ENCODE measurements at regions not wholly inside any gene's neighbourhood (a gene's known extent, or its start where the extent isn't known, plus 50 kb on each side); places are given as distances from the start of the nearest gene placed in this dataset.

DNA sequence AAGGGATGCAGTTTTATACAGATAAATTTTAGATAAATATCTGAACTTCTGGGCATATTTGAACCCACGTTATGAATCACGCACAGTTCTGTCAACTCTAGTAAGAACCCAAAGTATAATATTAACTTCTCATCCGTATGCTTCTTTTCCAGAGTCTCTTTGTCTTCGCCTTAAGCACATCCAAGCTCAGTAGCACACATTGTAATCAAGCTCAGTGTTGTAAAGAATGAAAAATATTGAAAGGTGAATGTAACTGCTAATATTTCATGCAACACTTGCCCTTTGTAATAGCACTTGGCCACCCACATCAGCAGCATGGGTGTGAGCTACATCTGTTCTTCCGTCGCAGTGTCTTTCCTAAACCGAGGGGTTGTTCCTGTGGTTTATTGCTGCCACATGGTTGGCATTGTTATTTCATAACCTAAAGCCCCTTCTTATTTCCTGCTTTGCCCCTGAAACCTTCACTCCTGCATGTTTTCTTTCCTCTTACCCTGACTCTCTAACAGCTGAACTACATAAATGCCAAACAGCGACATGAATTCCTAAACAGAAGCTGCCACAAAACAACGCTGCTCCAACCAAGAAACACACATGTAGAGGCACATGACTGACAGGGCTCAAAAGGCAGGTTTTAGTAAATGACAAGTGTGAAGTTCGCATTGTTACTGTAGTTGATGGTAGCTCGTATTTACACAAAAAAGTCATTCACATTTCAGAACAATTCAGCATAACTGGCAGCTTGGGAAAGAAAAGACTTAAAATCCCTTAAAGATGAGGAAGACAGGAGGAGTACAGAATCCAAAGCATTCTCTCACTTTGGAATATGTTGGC lies 190.1 kb upstream of the MEF2C start:
- Histone ChIP-seq H3K4me3 (ENCODE audit: low read length) (no peak overlapping the region), H3K9me3 (ENCODE audit: insufficient read depth, low read depth, low read length) (no peaks in the 10 kb centered on the region), H3K9ac (ENCODE audit: low read depth, low read length) (no peak overlapping the region), H3K27ac (ENCODE audit: low read length) (no peak overlapping the region), H3K4me1 (ENCODE audit: insufficient read depth, low read length) (no peaks in the 10 kb centered on the region), H3K36me3 (ENCODE audit: insufficient read depth, low read depth, low read length) (no peaks in the 10 kb centered on the region), H3K27me3 (ENCODE audit: insufficient read depth, low read length) (no peaks in the 10 kb centered on the region)

DNA sequence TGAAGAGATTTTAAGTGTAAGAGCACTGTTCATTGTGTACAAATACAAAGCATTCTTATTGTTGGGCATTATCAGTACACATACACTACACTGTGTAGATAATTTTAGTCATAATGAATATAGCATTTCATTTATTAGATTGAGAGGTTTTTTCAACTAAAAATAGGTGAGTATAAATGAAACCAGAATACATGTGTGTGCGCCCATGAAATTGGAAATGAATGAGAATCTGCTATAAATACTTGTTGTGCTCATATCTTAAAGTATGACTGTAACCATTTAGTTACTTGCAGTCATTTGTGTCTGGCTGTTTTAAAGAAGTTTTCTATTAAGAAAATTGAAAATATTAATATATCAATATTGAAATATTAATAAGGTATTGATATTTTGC lies 189.0 kb upstream of the MEF2C start:
- Histone ChIP-seq H3K4me1 (ENCODE audit: insufficient read depth, low read length) (no peaks in the 10 kb centered on the region), H3K4me3 (ENCODE audit: low read length) (no peak overlapping the region), H3K9me3 (ENCODE audit: insufficient read depth, low read depth, low read length) (no peaks in the 10 kb centered on the region), H3K36me3 (ENCODE audit: insufficient read depth, low read depth, low read length) (no peaks in the 10 kb centered on the region), H3K27me3 (ENCODE audit: insufficient read depth, low read length) (no peaks in the 10 kb centered on the region), H3K27ac (ENCODE audit: low read length) (no peak overlapping the region), H3K9ac (ENCODE audit: low read depth, low read length) (no peak overlapping the region)

- Histone ChIP-seq H3K27me3 (ENCODE audit: insufficient read depth, low read length) (no peaks in the 10 kb centered on the region), H3K4me3 (ENCODE audit: low read length) (no peak overlapping the region), H3K4me1 (ENCODE audit: insufficient read depth, low read length) (no peaks in the 10 kb centered on the region), H3K27ac (ENCODE audit: low read length) (no peak overlapping the region), H3K9me3 (ENCODE audit: insufficient read depth, low read depth, low read length) (no peaks in the 10 kb centered on the region), H3K9ac (ENCODE audit: low read depth, low read length) (no peak overlapping the region), H3K36me3 (ENCODE audit: insufficient read depth, low read depth, low read length) (no peaks in the 10 kb centered on the region)
These were observed 188.3 kb upstream of the MEF2C start for GRCh38 chr5:89071101-89071940.

DNA sequence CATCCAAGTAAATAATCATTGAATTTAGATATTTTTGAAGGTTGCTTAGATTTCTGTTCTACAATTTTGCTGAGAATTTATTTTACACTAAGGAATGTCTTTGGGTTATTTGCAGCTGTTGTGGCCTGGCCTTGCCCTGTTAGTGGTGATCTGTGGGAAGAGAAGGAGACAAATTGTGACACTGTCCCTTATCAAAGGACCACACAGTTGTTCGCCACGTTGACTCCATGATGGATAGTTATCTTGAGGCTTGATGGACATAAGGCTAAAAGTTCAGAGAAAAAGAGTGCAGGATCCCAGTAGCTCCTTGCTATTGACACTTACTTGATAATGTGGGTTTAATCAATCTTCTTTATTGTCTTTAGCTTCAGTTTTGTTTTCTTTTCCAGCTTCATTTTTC lies 186.6 kb upstream of the MEF2C start:
- Histone ChIP-seq H3K36me3 (ENCODE audit: insufficient read depth, low read depth, low read length) (no peaks in the 10 kb centered on the region), H3K27me3 (ENCODE audit: insufficient read depth, low read length) (no peaks in the 10 kb centered on the region), H3K4me1 (ENCODE audit: insufficient read depth, low read length) (0 out of 2 replicates have a peak, but pooled peaks cover 2% of the 10 kb centered on the region)

DNA sequence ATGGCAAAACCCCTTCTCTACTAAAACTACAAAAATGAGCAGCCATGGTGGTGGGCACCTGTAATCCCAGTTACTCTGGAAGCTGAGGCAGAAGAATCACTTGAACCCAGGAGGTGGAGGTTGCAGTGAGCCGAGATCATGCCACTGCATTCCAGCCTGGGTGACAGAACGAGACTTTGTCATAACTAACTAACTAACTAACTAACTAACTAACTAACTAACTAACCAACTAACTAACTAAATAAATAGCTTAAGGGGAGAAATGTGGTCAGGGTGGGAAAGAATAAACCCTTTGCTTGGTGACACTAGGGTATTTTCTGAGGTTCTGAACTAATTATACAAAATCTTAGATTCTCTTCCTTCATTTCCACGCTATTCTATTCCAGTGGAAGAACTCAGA lies 184.4 kb upstream of the MEF2C start:
- Histone ChIP-seq H3K36me3 (ENCODE audit: insufficient read depth, low read depth, low read length) (no peaks in the 10 kb centered on the region), H3K9ac (ENCODE audit: low read depth, low read length) (no peak overlapping the region), H3K4me1 (ENCODE audit: insufficient read depth, low read length) (0 out of 2 replicates have a peak, but pooled peaks cover 2% of the 10 kb centered on the region), H3K27ac (ENCODE audit: low read length) (no peak overlapping the region), H3K4me3 (ENCODE audit: low read length) (no peak overlapping the region), H3K27me3 (ENCODE audit: insufficient read depth, low read length) (no peaks in the 10 kb centered on the region), H3K9me3 (ENCODE audit: insufficient read depth, low read depth, low read length) (no peaks in the 10 kb centered on the region)

More for the DNA sequence above, 186.6 kb upstream of the MEF2C start:
- Histone ChIP-seq H3K9me3 (ENCODE audit: insufficient read depth, low read depth, low read length) (no peaks in the 10 kb centered on the region), H3K4me3 (ENCODE audit: low read length) (no peak overlapping the region), H3K27ac (ENCODE audit: low read length) (no peak overlapping the region), H3K9ac (ENCODE audit: low read depth, low read length) (no peak overlapping the region)

DNA sequence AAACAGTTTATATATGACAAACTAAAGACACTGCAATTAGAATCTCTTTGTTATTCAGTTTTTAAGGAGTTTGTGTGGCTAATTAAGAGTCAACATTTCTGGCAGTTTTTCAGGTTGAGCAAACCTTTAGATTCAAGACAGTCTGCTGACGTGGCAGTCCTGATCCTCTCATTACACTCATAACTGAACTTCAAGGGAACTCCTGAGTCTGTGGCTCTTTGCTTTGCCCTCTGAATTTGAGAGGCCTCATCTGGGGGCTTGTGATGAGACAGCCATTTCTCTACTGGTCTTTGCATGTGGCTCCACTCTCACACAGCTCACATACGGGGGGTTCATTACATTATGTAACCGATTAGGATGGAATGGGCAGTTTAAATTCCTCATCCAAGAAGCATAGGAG lies 182.9 kb upstream of the MEF2C start:
- Histone ChIP-seq H3K4me3 (ENCODE audit: low read length) (no peak overlapping the region), H3K27me3 (ENCODE audit: insufficient read depth, low read length) (no peaks in the 10 kb centered on the region), H3K27ac (ENCODE audit: low read length) (no peak overlapping the region), H3K9ac (ENCODE audit: low read depth, low read length) (no peak overlapping the region), H3K36me3 (ENCODE audit: insufficient read depth, low read depth, low read length) (no peaks in the 10 kb centered on the region), H3K4me1 (ENCODE audit: insufficient read depth, low read length) (0 out of 2 replicates have a peak, but pooled peaks cover 2% of the 10 kb centered on the region), H3K9me3 (ENCODE audit: insufficient read depth, low read depth, low read length) (no peaks in the 10 kb centered on the region)

DNA sequence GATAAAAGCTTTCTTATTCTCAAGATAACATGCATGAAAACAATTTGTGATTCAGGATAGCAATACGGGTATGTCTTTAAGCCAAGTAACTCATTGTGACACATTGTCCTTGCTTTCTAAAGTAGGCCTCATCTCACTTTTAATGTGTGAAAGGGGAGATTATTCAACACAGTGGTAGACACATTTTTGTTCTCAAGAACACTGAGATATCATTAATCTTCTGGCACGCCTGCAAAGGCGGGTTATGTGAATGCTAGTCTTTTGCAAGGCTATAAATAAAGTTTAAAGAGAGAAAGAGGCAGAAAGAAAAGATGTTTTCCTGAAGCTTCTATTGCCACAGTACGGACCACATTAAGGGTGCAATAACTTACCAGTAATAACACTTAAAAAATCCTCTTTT lies 181.8 kb upstream of the MEF2C start:
- H3K9me3 ChIP-seq (ENCODE audit: insufficient read depth, low read depth, low read length): no peaks in the 10 kb centered on the region
- no peak overlapping the region for H3K27ac ChIP-seq (ENCODE audit: low read length)
- H3K36me3 ChIP-seq (ENCODE audit: insufficient read depth, low read depth, low read length): no peaks in the 10 kb centered on the region
- no peaks in the 10 kb centered on the region for H3K27me3 ChIP-seq (ENCODE audit: insufficient read depth, low read length)
- H3K9ac ChIP-seq (ENCODE audit: low read depth, low read length): no peak overlapping the region
- H3K4me1 ChIP-seq (ENCODE audit: insufficient read depth, low read length): 0 out of 2 replicates have a peak, but pooled peaks cover 2% of the 10 kb centered on the region
- no peak overlapping the region for H3K4me3 ChIP-seq (ENCODE audit: low read length)

GRCh38 chr5:89064054-89064453 lies 181.1 kb upstream of the MEF2C start:
- Histone ChIP-seq H3K36me3 (ENCODE audit: insufficient read depth, low read depth, low read length) (no peaks in the 10 kb centered on the region), H3K9ac (ENCODE audit: low read depth, low read length) (no peak overlapping the region), H3K9me3 (ENCODE audit: insufficient read depth, low read depth, low read length) (no peaks in the 10 kb centered on the region), H3K27ac (ENCODE audit: low read length) (no peak overlapping the region), H3K4me3 (ENCODE audit: low read length) (no peak overlapping the region), H3K4me1 (ENCODE audit: insufficient read depth, low read length) (0 out of 2 replicates have a peak, but pooled peaks cover 2% of the 10 kb centered on the region), H3K27me3 (ENCODE audit: insufficient read depth, low read length) (no peaks in the 10 kb centered on the region)

DNA sequence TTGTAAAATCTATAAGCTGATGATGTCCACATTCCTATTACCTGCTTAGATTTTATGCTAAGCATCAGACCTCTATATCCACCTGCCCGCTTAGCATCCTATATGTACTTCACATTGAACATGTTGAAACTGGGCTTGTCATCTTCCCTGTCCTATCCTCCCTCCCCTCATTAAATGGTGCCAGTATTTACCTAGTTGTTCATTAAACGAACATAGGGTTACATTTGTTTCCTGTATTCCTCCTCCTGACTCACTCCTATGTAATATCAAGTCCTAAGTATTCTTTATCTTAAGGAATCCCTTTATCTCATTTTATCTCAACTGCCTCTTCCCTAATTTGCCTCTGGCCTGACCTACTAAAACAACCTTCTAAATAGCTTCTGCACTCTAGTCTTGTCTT lies 177.8 kb upstream of the MEF2C start:
- H3K4me1 ChIP-seq (ENCODE audit: insufficient read depth, low read length): no peaks in the 10 kb centered on the region
- no peaks in the 10 kb centered on the region for H3K9me3 ChIP-seq (ENCODE audit: insufficient read depth, low read depth, low read length)
- H3K36me3 ChIP-seq (ENCODE audit: insufficient read depth, low read depth, low read length): no peaks in the 10 kb centered on the region
- H3K27ac ChIP-seq (ENCODE audit: low read length): no peak overlapping the region
- no peak overlapping the region for H3K4me3 ChIP-seq (ENCODE audit: low read length)
- H3K9ac ChIP-seq (ENCODE audit: low read depth, low read length): no peak overlapping the region
- no peaks in the 10 kb centered on the region for H3K27me3 ChIP-seq (ENCODE audit: insufficient read depth, low read length)

DNA sequence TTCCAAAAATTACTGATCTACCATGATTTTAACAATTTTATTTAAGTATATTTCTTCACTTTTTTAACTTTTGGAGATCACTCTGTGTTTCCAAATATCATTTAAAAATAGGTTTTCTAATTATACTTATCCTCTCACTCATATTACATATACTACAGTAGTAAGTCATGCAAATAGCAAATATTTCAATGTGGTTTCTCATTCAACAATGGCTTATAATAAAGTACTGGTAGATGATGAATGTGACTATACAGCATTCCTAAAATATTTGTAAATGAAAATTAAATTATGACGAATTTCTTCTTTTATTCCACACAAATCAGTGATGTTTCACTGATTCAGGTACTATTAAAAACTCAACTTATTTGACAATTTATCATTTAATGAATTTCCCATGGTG lies 176.3 kb upstream of the MEF2C start:
- Histone ChIP-seq H3K9me3 (ENCODE audit: insufficient read depth, low read depth, low read length) (no peaks in the 10 kb centered on the region), H3K4me3 (ENCODE audit: low read length) (no peak overlapping the region), H3K9ac (ENCODE audit: low read depth, low read length) (no peak overlapping the region), H3K36me3 (ENCODE audit: insufficient read depth, low read depth, low read length) (no peaks in the 10 kb centered on the region), H3K27me3 (ENCODE audit: insufficient read depth, low read length) (no peaks in the 10 kb centered on the region), H3K27ac (ENCODE audit: low read length) (no peak overlapping the region), H3K4me1 (ENCODE audit: insufficient read depth, low read length) (no peaks in the 10 kb centered on the region)

DNA sequence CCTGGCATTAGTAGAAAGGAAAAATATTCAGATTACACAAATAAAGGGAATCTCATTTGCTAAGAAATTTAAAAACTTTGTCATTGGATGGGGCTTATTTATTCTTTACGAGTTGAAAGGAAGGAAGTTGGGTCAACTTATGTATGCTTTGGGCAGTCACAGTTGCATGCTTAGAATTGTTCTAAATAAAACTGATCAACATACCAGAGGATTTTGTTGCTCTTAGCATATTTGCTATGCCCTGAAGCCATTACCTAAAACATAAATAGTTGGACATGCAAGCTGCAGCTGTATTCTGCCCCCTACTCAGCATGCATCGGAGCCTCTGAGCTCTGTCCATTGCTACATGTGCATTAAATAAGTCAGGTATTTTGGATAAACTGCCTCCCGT lies 172.7 kb upstream of the MEF2C start:
- no peaks in the 10 kb centered on the region for H3K4me1 ChIP-seq (ENCODE audit: insufficient read depth, low read length)
- no peak overlapping the region for H3K9ac ChIP-seq (ENCODE audit: low read depth, low read length)
- H3K9me3 ChIP-seq (ENCODE audit: insufficient read depth, low read depth, low read length): peaks cover 4% of the 10 kb centered on the region
- H3K36me3 ChIP-seq (ENCODE audit: insufficient read depth, low read depth, low read length): no peaks in the 10 kb centered on the region
- H3K27me3 ChIP-seq (ENCODE audit: insufficient read depth, low read length): no peaks in the 10 kb centered on the region
- no peak overlapping the region for H3K27ac ChIP-seq (ENCODE audit: low read length)
- H3K4me3 ChIP-seq (ENCODE audit: low read length): no peak overlapping the region

All from iPS-20b (cell line).